GM21515 (cell line): ENCODE measurements at regions not wholly inside any gene's neighbourhood (a gene's known extent, or its start where the extent isn't known, plus 50 kb on each side); places are given as distances from the start of the nearest gene placed in this dataset.

ENCODE experiments used
- ATAC-seq: cut with Tn5 transposase; IDR thresholded peaks from one replicate; pipeline ENCODE4 v1.9.1; 2021; ENCODE audit not compliant: unreplicated experiment

- ATAC-seq = no peak
Measured at GRCh38 chr2:195413944-195414343, 243.1 kb upstream of the SLC39A10 start.

GRCh38 chr2:195413422-195413821, 243.6 kb upstream of the SLC39A10 start:
- ATAC-seq = no peak

GRCh38 chr2:195411219-195411687, 245.8 kb upstream of the SLC39A10 start:
- ATAC-seq = no peak

- ATAC-seq = peak; percentile 62
Measured at GRCh38 chr2:195410074-195410671, 246.9 kb upstream of the SLC39A10 start.

- no peak for ATAC-seq
Measured at GRCh38 chr2:195408811-195409210, 248.2 kb upstream of the SLC39A10 start.

- no peak for ATAC-seq
Measured at GRCh38 chr2:195408196-195408595, 248.8 kb upstream of the SLC39A10 start.

GRCh38 chr2:195407783-195408182, 249.2 kb upstream of the SLC39A10 start:
- ATAC-seq = no peak

GRCh38 chr2:195406886-195407603, 250.0 kb upstream of the SLC39A10 start:
- ATAC-seq = no peak

- no peak for ATAC-seq
Measured at GRCh38 chr2:195404651-195405050, 252.4 kb upstream of the SLC39A10 start.

- no peak for ATAC-seq
Measured at GRCh38 chr2:195396479-195396878, 260.5 kb upstream of the SLC39A10 start.

GRCh38 chr2:195395362-195395761, 261.7 kb upstream of the SLC39A10 start:
- no peak for ATAC-seq

- ATAC-seq = no peak
Measured at GRCh38 chr2:195392446-195393336, 264.3 kb upstream of the SLC39A10 start.

GRCh38 chr2:195390686-195391321, 266.2 kb upstream of the SLC39A10 start:
- ATAC-seq = no peak

GRCh38 chr2:195388028-195388427, 269.0 kb upstream of the SLC39A10 start:
- ATAC-seq = no peak

- ATAC-seq = no peak
Measured at GRCh38 chr2:195382186-195382585, 274.8 kb upstream of the SLC39A10 start.

- ATAC-seq = no peak
Measured at GRCh38 chr2:195370167-195370943, 286.7 kb upstream of the SLC39A10 start.

- no peak for ATAC-seq
Measured at GRCh38 chr2:195369218-195369587, 287.8 kb upstream of the SLC39A10 start.

GRCh38 chr2:195368249-195369217, 288.5 kb upstream of the SLC39A10 start:
- ATAC-seq = no peak

- ATAC-seq = no peak
Measured at GRCh38 chr2:195367809-195368208, 289.2 kb upstream of the SLC39A10 start.
